ENCODE measurements at regions not wholly inside any gene's neighbourhood (a gene's known extent, or its start where the extent isn't known, plus 50 kb on each side); places are given as distances from the start of the nearest gene placed in this dataset.

DNA sequence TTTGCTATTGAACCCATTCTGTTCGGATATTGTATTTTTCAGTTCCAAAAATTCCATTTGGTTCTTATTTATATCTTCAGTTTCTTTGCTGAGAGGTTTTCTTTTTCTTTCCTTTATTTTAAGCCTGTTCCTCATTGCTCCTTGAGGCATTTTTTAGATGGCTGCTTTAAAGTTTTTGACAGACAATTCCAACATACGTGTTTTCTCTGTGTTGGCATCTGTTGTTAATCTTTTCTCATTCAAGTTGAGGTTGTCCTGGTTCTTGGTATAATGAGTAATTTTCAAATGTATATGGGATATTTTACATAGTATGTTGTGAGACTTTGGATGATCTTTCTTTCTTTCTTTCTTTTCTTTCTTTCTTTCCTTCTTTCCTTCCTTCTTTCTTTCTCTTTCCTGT is 1078.0 kb upstream of the CELF2 start:
- H3K18ac ChIP-seq (ENCODE audit: low read depth, low read length) = no peak overlapping the region
- no peak overlapping the region for H3K14ac ChIP-seq (replicated peaks; ENCODE audit: low read depth, low read length)
- dilution Hi-C loops (cut with HindIII; ENCODE audit: low sequenced_read_pairs, unreplicated experiment) = no loop called here
- TF ChIP-seq CEBPB (IDR thresholded peaks at IDR 0.05; ENCODE audit: low read depth, low read length) = no peak
- no peak for TF ChIP-seq SMC3 (IDR thresholded peaks at IDR 0.05; ENCODE audit: low read depth, low read length)
- TF ChIP-seq MXI1 (IDR thresholded peaks at IDR 0.05; ENCODE audit: borderline replicate concordance, low read depth, low read length) = no peak
- no peak for TF ChIP-seq FOS (IDR thresholded peaks at IDR 0.05; ENCODE audit: low read depth, low read length)
- TF ChIP-seq NFE2L2 (IDR thresholded peaks at IDR 0.05; ENCODE audit: low read depth, low read length) = no peak
- no peak for TF ChIP-seq POLR2A (IDR thresholded peaks at IDR 0.05; ENCODE audit: low read depth, low read length)
- no peak for TF ChIP-seq MAFK (IDR thresholded peaks at IDR 0.05; ENCODE audit: low read depth, low read length)
- no CpG with 5 or more reads among the region's 2 CpGs for WGBS, 2 experiments (ENCODE audit: extremely low coverage in 2 of 2, insufficient read length in 1 of 2)
- H4K8ac ChIP-seq (ENCODE audit: low read depth in 2 of 2, low read length in 2 of 2) = no peak overlapping the region
- H3K79me1 ChIP-seq (ENCODE audit: low read depth in 1 of 2, low read length in 2 of 2) = no peaks in the 10 kb centered on the region
- H3K56ac ChIP-seq (ENCODE audit: extremely low read depth, insufficient read depth, low read length) = no peak overlapping the region
- no peak overlapping the region for H2BK5ac ChIP-seq (ENCODE audit: low read depth, low read length, poor library complexity, severe bottlenecking)
- H3K9me3 ChIP-seq (ENCODE audit: control insufficient read depth, insufficient read depth, low read length) = 0 out of 2 replicates have a peak, but pooled peaks cover 2% of the 10 kb centered on the region
- H3K27ac ChIP-seq (ENCODE audit: insufficient read depth, low read length) = no peak overlapping the region
- H2AFZ ChIP-seq (replicated peaks; ENCODE audit: low read length, poor library complexity) = no peak overlapping the region
- H3K9me1 ChIP-seq (ENCODE audit: insufficient read depth, low read length) = no peaks in the 10 kb centered on the region
- H2BK20ac ChIP-seq (ENCODE audit: low read depth, low read length) = no peak overlapping the region
- H3K9ac ChIP-seq (ENCODE audit: low read depth, low read length) = no peak overlapping the region
- no peaks in the 10 kb centered on the region for H4K20me1 ChIP-seq (ENCODE audit: insufficient read depth, low read length)
- H3K27me3 ChIP-seq (ENCODE audit: control insufficient read depth, insufficient read depth, low read length) = no peaks in the 10 kb centered on the region
- no peak overlapping the region for H3K4me3 ChIP-seq (ENCODE audit: insufficient read depth, low read depth, low read length)
- H2AK5ac ChIP-seq (ENCODE audit: low read depth, low read length) = no peak overlapping the region
- ATAC-seq (ENCODE audit: low read depth) (no peak), DNase-seq (no peak)
- H2BK15ac ChIP-seq (ENCODE audit: low read depth, low read length) = no peak overlapping the region
- H3K4ac ChIP-seq (ENCODE audit: low read depth, low read length) = no peak overlapping the region
- no peak overlapping the region for H2BK120ac ChIP-seq (ENCODE audit: low read depth, low read length)
- H3K4me2 ChIP-seq (ENCODE audit: low read depth, low read length) = no peak overlapping the region
- ChIA-PET CTCF (no interaction called here), POLR2A (ENCODE audit: unreplicated experiment) (no interaction called here)
- in situ Hi-C loops (cut with MboI; ENCODE audit: low sequenced_read_pairs) = no loop called here
- no peaks in the 10 kb centered on the region for H3K36me3 ChIP-seq (ENCODE audit: control insufficient read depth, insufficient read depth, low read length)
- H4K91ac ChIP-seq (ENCODE audit: insufficient read depth, low read depth, low read length) = no peak overlapping the region
- BruUV-seq (replicated peaks) = no TSS peak
- no peak overlapping the region for H4K5ac ChIP-seq (ENCODE audit: low read depth, low read length)
- no peak overlapping the region for H2AK9ac ChIP-seq (replicated peaks; ENCODE audit: low read depth, low read length, poor library complexity)
- H3K23ac ChIP-seq (ENCODE audit: low read depth, low read length) = no peak overlapping the region
- intact Hi-C loops (cut with micrococcal nuclease) = no loop called here
- H3K4me1 ChIP-seq (ENCODE audit: control insufficient read depth, insufficient read depth, low read length) = no peaks in the 10 kb centered on the region

All from IMR-90 (cell line).